Brain microvascular endothelial cell (primary cell): ENCODE measurements at regions not wholly inside any gene's neighbourhood (a gene's known extent, or its start where the extent isn't known, plus 50 kb on each side); places are given as distances from the start of the nearest gene placed in this dataset.

Source experiments
- DNase-seq: peaks from one replicate; pipeline ENCODE4 v3.0.0-alpha.2; 2020
- H3K27ac ChIP-seq: fragments of 250-450 bp; sonication (Bioruptor Pico); 2 replicates; pipeline ENCODE4 v1.5.1; 2020; ENCODE audit warnings: mild to moderate bottlenecking, moderate library complexity
- H3K27me3 ChIP-seq: fragments of 250-450 bp; sonication (Bioruptor Pico); replicated peaks from 2 replicates; pipeline ENCODE4 v1.5.1; 2020; ENCODE audit warnings: mild to moderate bottlenecking
- H3K36me3 ChIP-seq: fragments of 250-450 bp; sonication (Bioruptor Pico); replicated peaks from 2 replicates; pipeline ENCODE4 v1.5.1; 2020; ENCODE audit warnings: mild to moderate bottlenecking
- H3K4me3 ChIP-seq: 2 replicates; pipeline ENCODE4 v1.5.1; 2011; ENCODE audit warnings: low read depth, mild to moderate bottlenecking, control low read depth, low read length, moderate library complexity
- CTCF ChIP-seq: IDR thresholded peaks from 2 replicates; pipeline ENCODE4 v1.5.1; 2011; ENCODE audit warnings: low read depth, mild to moderate bottlenecking, moderate library complexity, low read length, control low read depth, inconsistent platforms; ENCODE audit errors: missing control alignments
- in situ Hi-C: cut with HindIII; loops from 2 replicates; pipeline ENCODE4 v1.10.0; 2017; ENCODE audit warnings: low sequenced_read_pairs, low pct_ligation_motif_present

GRCh38 chr7:96621932-96622331, 87.7 kb downstream of the SEM1 start:
- in situ Hi-C loops = no loop called here

GRCh38 chr7:96614154-96614867, 95.3 kb downstream of the SEM1 start:
- Histone ChIP-seq H3K27me3 (no peaks in the 10 kb centered on the region), H3K4me3 (no peak overlapping the region), H3K36me3 (no peaks in the 10 kb centered on the region), H3K27ac (no peak overlapping the region)
- no peak for DNase-seq
- in situ Hi-C loops = no loop called here
- TF ChIP-seq CTCF = no peak

More at GRCh38 chr7:96621932-96622331, 87.7 kb downstream of the SEM1 start:
- Histone ChIP-seq H3K4me3 (no peak overlapping the region), H3K36me3 (no peaks in the 10 kb centered on the region), H3K27ac (no peak overlapping the region), H3K27me3 (no peaks in the 10 kb centered on the region)
- DNase-seq = no peak
- no peak for TF ChIP-seq CTCF

GRCh38 chr7:96612034-96612433, 97.6 kb downstream of the SEM1 start:
- no peak for TF ChIP-seq CTCF
- Histone ChIP-seq H3K27ac (no peak overlapping the region), H3K36me3 (no peaks in the 10 kb centered on the region), H3K27me3 (no peaks in the 10 kb centered on the region), H3K4me3 (no peak overlapping the region)
- DNase-seq = no peak
- in situ Hi-C loops = no loop called here

GRCh38 chr7:96605045-96605716, 104.5 kb downstream of the SEM1 start:
- in situ Hi-C loops = no loop called here
- no peak for TF ChIP-seq CTCF
- Histone ChIP-seq H3K4me3 (no peak overlapping the region), H3K36me3 (no peaks in the 10 kb centered on the region), H3K27me3 (no peaks in the 10 kb centered on the region), H3K27ac (no peak overlapping the region)
- DNase-seq = no peak

- Histone ChIP-seq H3K36me3 (no peaks in the 10 kb centered on the region), H3K27me3 (no peaks in the 10 kb centered on the region), H3K27ac (no peak overlapping the region), H3K4me3 (no peak overlapping the region)
- no peak for TF ChIP-seq CTCF
- in situ Hi-C loops = no loop called here
- DNase-seq = no peak
Observed at GRCh38 chr7:96599288-96599936, 110.2 kb downstream of the SEM1 start.
